GM12878 (cell line): ENCODE measurements at regions not wholly inside any gene's neighbourhood (a gene's known extent, or its start where the extent isn't known, plus 50 kb on each side); places are given as distances from the start of the nearest gene placed in this dataset.

Source experiments
- ATAC-seq: fragments of 200-7000 bp; cut with Tn5 transposase; 3 replicates; pipeline ENCODE4 v1.9.1; 2020; ENCODE audit warnings: mild to moderate bottlenecking, moderate library complexity
- BruUV-seq: library from RNA; stranded (reverse); fragments of 400-500 nt; replicated peaks from 2 replicates; lab custom pipeline; 2021; lab: Mats Ljungman, UMichigan
- CTCF ChIA-PET: fragments of 300-600 bp; sonication (Branson Sonifier 250); formaldehyde crosslinking; extraction: SDS; loops from one replicate; lab custom pipeline; 2021; ENCODE audit warnings: inconsistent platforms; lab: Yijun Ruan, JAX
- POLR2A ChIA-PET: fragments of 350-600 bp; formaldehyde crosslinking; extraction: SDS; loops from one replicate; lab custom pipeline; 2021; ENCODE audit warnings: inconsistent platforms; lab: Charles Lee
- RAD21 ChIA-PET: fragments of 300-600 bp; sonication (Branson Sonifier 250); formaldehyde crosslinking; loops from one replicate; lab custom pipeline; 2023; ENCODE audit warnings: antibody characterized with exemption; ENCODE audit not compliant: unreplicated experiment; lab: Charles Lee
- SMC1A ChIA-PET: fragments of 300-600 bp; sonication (Branson Sonifier 250); formaldehyde crosslinking; loops from one replicate; lab custom pipeline; 2023; ENCODE audit not compliant: unreplicated experiment, uncharacterized antibody; lab: Charles Lee
- DNase-seq: peaks from one replicate; pipeline ENCODE4 v3.0.0-alpha.2; 2011; ENCODE audit warnings: low read depth, low spot score
- FAIRE-seq: peaks from 3 replicates; lab custom pipeline; 2011; peaks lifted over from hg19 to GRCh38; lab: Jason Lieb, UNC
- H2AFZ ChIP-seq: 2 replicates; pipeline ENCODE4 v1.6.0; 2011; ENCODE audit warnings: low read depth, low read length, control low read depth; ENCODE audit not compliant: control insufficient read depth
- H3K27ac ChIP-seq: 2 replicates; pipeline ENCODE4 v1.5.1; 2011; ENCODE audit warnings: control low read depth; ENCODE audit not compliant: control insufficient read depth, insufficient read depth
- H3K27me3 ChIP-seq, 2 experiments: replicated peaks in 1 of 2; 2 replicates each; pipeline versions ENCODE4 v1.6.0 to v1.6.1; 2011; ENCODE audit warnings: low read length in 1 of 2; ENCODE audit not compliant: control insufficient read depth in 2 of 2, insufficient read depth in 2 of 2
- H3K36me3 ChIP-seq, 2 experiments: 2 replicates each; pipeline ENCODE4 v1.5.1; 2011; ENCODE audit warnings: low read length in 1 of 2; ENCODE audit not compliant: control insufficient read depth in 2 of 2, insufficient read depth in 2 of 2
- H3K4me1 ChIP-seq: 2 replicates; pipeline ENCODE4 v1.6.1; 2011; ENCODE audit warnings: mild to moderate bottlenecking, low read length, moderate library complexity, mixed read lengths; ENCODE audit not compliant: control insufficient read depth, insufficient read depth
- H3K4me2 ChIP-seq: 2 replicates; pipeline ENCODE4 v1.6.0; 2011; ENCODE audit warnings: control low read depth; ENCODE audit not compliant: control insufficient read depth, insufficient read depth
- H3K4me3 ChIP-seq: fragments of 200-600 bp; sonication (generic); 2 replicates; pipeline ENCODE4 v1.5.1; 2016
- H3K79me2 ChIP-seq: 2 replicates; pipeline ENCODE4 v1.6.0; 2011; ENCODE audit warnings: low read length; ENCODE audit not compliant: control insufficient read depth, insufficient read depth
- H3K9ac ChIP-seq: 2 replicates; pipeline ENCODE4 v1.8.0; 2011; ENCODE audit warnings: low read length, control low read depth, mixed read lengths; ENCODE audit not compliant: control insufficient read depth, insufficient read depth
- H3K9me3 ChIP-seq: replicated peaks from 3 replicates; pipeline ENCODE4 v1.5.1; 2011; ENCODE audit warnings: mild to moderate bottlenecking, low read length; ENCODE audit not compliant: control insufficient read depth, insufficient read depth
- H4K20me1 ChIP-seq: 2 replicates; pipeline ENCODE4 v1.6.0; 2011; ENCODE audit not compliant: control insufficient read depth, insufficient read depth
- BHLHE40 ChIP-seq, 2 experiments: fragments of 450-650 bp in 1 of 2; IDR thresholded peaks; 2 replicates each; pipeline ENCODE4 v1.6.1; 2011 to 2017; ENCODE audit warnings: low read depth in 2 of 2, borderline replicate concordance in 1 of 2, improper control_type of control experiment in 1 of 2, low read length in 1 of 2, mild to moderate bottlenecking in 1 of 2
- CREM ChIP-seq: IDR thresholded peaks from 2 replicates; pipeline ENCODE4 v1.6.1; 2014; ENCODE audit warnings: antibody characterized with exemption, low read depth
- DPF2 ChIP-seq: fragments of 450-650 bp; IDR thresholded peaks from 2 replicates; pipeline ENCODE4 v1.6.1; 2017; ENCODE audit warnings: mild to moderate bottlenecking
- FOXK2 ChIP-seq: fragments of 450-650 bp; IDR thresholded peaks from 2 replicates; pipeline ENCODE4 v1.6.1; 2017; ENCODE audit warnings: mild to moderate bottlenecking, moderate library complexity
- HDAC2 ChIP-seq: fragments of 200-600 bp; sonication (generic); IDR thresholded peaks from 2 replicates; pipeline ENCODE4 v1.6.1; 2017
- HDGF ChIP-seq: fragments of 450-650 bp; IDR thresholded peaks from 2 replicates; pipeline ENCODE4 v1.6.1; 2016; ENCODE audit warnings: antibody characterized with exemption
- KDM1A ChIP-seq: fragments of 200-600 bp; sonication (generic); IDR thresholded peaks from 2 replicates; pipeline ENCODE4 v1.6.1; 2016; ENCODE audit warnings: borderline replicate concordance
- KLF5 ChIP-seq: fragments of 450-650 bp; IDR thresholded peaks from 2 replicates; pipeline ENCODE4 v1.6.1; 2014; ENCODE audit warnings: mild to moderate bottlenecking; ENCODE audit not compliant: partially characterized antibody
- MEF2A ChIP-seq: IDR thresholded peaks from 2 replicates; pipeline ENCODE4 v1.6.1; 2011; ENCODE audit warnings: low read depth, mild to moderate bottlenecking, low read length, moderate library complexity; ENCODE audit not compliant: insufficient read depth
- SIN3A ChIP-seq: IDR thresholded peaks from 2 replicates; pipeline ENCODE4 v1.6.1; 2012; ENCODE audit warnings: low read depth, low read length, improper control_type of control experiment
- SPI1 ChIP-seq: IDR thresholded peaks from 2 replicates; pipeline ENCODE4 v1.6.1; 2011; ENCODE audit warnings: low read depth, mild to moderate bottlenecking, low read length, moderate library complexity, borderline replicate concordance; ENCODE audit not compliant: insufficient read depth
- SUPT20H ChIP-seq: IDR thresholded peaks from 2 replicates; pipeline ENCODE4 v1.6.1; 2011; ENCODE audit warnings: low read depth, mild to moderate bottlenecking, low read length, moderate library complexity, borderline replicate concordance; ENCODE audit not compliant: control insufficient read depth
- YBX1 ChIP-seq: fragments of 450-650 bp; IDR thresholded peaks from 2 replicates; pipeline ENCODE4 v1.6.1; 2016; ENCODE audit warnings: antibody characterized with exemption
- ZNF207 ChIP-seq: fragments of 450-650 bp; IDR thresholded peaks from 2 replicates; pipeline ENCODE4 v1.6.1; 2014; ENCODE audit warnings: antibody characterized with exemption, mild to moderate bottlenecking, borderline replicate concordance
- WGBS: methylation state at CpG from one replicate; pipeline ENCODE4 v1.1.6; 2016; ENCODE audit warnings: low lambda C conversion rate; ENCODE audit not compliant: insufficient replicate concordance, insufficient coverage; ENCODE audit errors: missing lambda C conversion rate; 5-methylcytosine and 5-hydroxymethylcytosine counted together
- in situ Hi-C: fragments of 300-500 bp; cut with MboI; formaldehyde crosslinking; loops from 9 replicates; pipeline ENCODE4 v1.14.3; 2018; ENCODE audit warnings: mixed read lengths
- intact Hi-C: fragments of 100-400 bp; cut with micrococcal nuclease; formaldehyde crosslinking; loops from one replicate; pipeline ENCODE4 v1.14.2; 2022; ENCODE audit not compliant: unreplicated experiment
- TF ChIP-seq, protein P1 (sequence below): fragments of 450-650 bp; IDR thresholded peaks from 2 replicates; pipeline ENCODE4 v1.6.1; 2018; ENCODE audit warnings: borderline replicate concordance, mild to moderate bottlenecking; ENCODE audit not compliant: partially characterized antibody
- TF ChIP-seq, protein P2 (sequence below): fragments of 150-350 bp; IDR thresholded peaks from 2 replicates; pipeline ENCODE4 v1.6.1; 2016; ENCODE audit warnings: low read depth, low read length
- TF ChIP-seq, protein P3 (sequence below): fragments of 450-650 bp; IDR thresholded peaks from 2 replicates; pipeline ENCODE4 v1.6.1; 2017; ENCODE audit warnings: mild to moderate bottlenecking, moderate library complexity

DNA sequence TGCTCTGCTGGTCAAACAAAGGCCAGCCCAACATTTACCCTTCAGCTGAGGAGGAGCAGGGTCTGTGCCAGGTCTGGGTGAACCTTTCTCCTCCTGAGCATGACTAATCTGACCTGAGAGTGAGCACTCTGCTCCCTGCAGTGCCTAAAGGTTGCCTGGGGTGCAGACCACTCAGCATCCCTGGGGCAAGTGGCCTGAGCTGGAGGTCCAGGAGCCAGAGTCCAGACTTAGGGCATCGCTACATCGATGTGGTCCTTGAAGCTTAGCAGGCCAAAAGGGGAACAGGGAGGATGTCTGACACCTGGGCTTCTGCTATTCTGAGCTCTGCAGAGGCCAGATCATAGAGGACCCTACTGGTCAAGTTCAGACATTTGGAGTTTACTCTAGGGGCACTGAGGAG, 119.1 kb downstream of the FAM43A start:
- Histone ChIP-seq H3K27ac (no peak overlapping the region), H3K36me3 (no peaks in the 10 kb centered on the region), H3K4me2 (no peak overlapping the region), H3K4me1 (no peaks in the 10 kb centered on the region), H4K20me1 (no peaks in the 10 kb centered on the region), H2AFZ (no peak overlapping the region), H3K9ac (no peak overlapping the region), H3K79me2 (no peaks in the 10 kb centered on the region), H3K27me3 (peaks cover 4 to 11% of the 10 kb centered on the region in 2 experiments; a peak in 3 of 4 replicates), H3K9me3 (no peaks in the 10 kb centered on the region), H3K4me3 (no peak overlapping the region)
- RAD21 ChIA-PET = no interaction called here
- 86% methylated on average over 2 of the region's 2 CpGs for WGBS
- in situ Hi-C loops = no loop called here
- no TSS peak for BruUV-seq
- ATAC-seq = no peak
- FAIRE-seq = no peak
- DNase-seq = no peak
- POLR2A ChIA-PET = no interaction called here
- CTCF ChIA-PET = no interaction called here
- SMC1A ChIA-PET = no interaction called here
- TF ChIP-seq, protein P1, sequence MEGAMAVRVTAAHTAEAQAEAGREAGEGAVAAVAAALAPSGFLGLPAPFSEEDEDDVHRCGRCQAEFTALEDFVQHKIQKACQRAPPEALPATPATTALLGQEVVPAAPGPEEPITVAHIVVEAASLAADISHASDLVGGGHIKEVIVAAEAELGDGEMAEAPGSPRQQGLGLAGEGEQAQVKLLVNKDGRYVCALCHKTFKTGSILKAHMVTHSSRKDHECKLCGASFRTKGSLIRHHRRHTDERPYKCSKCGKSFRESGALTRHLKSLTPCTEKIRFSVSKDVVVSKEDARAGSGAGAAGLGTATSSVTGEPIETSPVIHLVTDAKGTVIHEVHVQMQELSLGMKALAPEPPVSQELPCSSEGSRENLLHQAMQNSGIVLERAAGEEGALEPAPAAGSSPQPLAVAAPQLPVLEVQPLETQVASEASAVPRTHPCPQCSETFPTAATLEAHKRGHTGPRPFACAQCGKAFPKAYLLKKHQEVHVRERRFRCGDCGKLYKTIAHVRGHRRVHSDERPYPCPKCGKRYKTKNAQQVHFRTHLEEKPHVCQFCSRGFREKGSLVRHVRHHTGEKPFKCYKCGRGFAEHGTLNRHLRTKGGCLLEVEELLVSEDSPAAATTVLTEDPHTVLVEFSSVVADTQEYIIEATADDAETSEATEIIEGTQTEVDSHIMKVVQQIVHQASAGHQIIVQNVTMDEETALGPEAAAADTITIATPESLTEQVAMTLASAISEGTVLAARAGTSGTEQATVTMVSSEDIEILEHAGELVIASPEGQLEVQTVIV = no peak
- TF ChIP-seq DPF2 (no peak), BHLHE40 (IDR thresholded peaks at IDR 0.05; ENCODE audit: borderline replicate concordance in 1 of 2, low read depth in 2 of 2, low read length in 1 of 2) (no peak), MEF2A (no peak), SUPT20H (no peak), HDAC2 (no peak), YBX1 (no peak), SIN3A (no peak), CREM (no peak), KDM1A (no peak), FOXK2 (no peak), KLF5 (no peak), HDGF (no peak), ZNF207 (no peak), SPI1 (no peak)
- TF ChIP-seq, protein P2, sequence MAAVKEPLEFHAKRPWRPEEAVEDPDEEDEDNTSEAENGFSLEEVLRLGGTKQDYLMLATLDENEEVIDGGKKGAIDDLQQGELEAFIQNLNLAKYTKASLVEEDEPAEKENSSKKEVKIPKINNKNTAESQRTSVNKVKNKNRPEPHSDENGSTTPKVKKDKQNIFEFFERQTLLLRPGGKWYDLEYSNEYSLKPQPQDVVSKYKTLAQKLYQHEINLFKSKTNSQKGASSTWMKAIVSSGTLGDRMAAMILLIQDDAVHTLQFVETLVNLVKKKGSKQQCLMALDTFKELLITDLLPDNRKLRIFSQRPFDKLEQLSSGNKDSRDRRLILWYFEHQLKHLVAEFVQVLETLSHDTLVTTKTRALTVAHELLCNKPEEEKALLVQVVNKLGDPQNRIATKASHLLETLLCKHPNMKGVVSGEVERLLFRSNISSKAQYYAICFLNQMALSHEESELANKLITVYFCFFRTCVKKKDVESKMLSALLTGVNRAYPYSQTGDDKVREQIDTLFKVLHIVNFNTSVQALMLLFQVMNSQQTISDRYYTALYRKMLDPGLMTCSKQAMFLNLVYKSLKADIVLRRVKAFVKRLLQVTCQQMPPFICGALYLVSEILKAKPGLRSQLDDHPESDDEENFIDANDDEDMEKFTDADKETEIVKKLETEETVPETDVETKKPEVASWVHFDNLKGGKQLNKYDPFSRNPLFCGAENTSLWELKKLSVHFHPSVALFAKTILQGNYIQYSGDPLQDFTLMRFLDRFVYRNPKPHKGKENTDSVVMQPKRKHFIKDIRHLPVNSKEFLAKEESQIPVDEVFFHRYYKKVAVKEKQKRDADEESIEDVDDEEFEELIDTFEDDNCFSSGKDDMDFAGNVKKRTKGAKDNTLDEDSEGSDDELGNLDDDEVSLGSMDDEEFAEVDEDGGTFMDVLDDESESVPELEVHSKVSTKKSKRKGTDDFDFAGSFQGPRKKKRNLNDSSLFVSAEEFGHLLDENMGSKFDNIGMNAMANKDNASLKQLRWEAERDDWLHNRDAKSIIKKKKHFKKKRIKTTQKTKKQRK = no peak
- TF ChIP-seq, protein P3, sequence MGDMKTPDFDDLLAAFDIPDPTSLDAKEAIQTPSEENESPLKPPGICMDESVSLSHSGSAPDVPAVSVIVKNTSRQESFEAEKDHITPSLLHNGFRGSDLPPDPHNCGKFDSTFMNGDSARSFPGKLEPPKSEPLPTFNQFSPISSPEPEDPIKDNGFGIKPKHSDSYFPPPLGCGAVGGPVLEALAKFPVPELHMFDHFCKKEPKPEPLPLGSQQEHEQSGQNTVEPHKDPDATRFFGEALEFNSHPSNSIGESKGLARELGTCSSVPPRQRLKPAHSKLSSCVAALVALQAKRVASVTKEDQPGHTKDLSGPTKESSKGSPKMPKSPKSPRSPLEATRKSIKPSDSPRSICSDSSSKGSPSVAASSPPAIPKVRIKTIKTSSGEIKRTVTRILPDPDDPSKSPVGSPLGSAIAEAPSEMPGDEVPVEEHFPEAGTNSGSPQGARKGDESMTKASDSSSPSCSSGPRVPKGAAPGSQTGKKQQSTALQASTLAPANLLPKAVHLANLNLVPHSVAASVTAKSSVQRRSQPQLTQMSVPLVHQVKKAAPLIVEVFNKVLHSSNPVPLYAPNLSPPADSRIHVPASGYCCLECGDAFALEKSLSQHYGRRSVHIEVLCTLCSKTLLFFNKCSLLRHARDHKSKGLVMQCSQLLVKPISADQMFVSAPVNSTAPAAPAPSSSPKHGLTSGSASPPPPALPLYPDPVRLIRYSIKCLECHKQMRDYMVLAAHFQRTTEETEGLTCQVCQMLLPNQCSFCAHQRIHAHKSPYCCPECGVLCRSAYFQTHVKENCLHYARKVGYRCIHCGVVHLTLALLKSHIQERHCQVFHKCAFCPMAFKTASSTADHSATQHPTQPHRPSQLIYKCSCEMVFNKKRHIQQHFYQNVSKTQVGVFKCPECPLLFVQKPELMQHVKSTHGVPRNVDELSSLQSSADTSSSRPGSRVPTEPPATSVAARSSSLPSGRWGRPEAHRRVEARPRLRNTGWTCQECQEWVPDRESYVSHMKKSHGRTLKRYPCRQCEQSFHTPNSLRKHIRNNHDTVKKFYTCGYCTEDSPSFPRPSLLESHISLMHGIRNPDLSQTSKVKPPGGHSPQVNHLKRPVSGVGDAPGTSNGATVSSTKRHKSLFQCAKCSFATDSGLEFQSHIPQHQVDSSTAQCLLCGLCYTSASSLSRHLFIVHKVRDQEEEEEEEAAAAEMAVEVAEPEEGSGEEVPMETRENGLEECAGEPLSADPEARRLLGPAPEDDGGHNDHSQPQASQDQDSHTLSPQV = no peak
- TF ChIP-seq, all 136 proteins: peak for 0
- intact Hi-C loops = no loop called here
